ENCODE measurements at regions not wholly inside any gene's neighbourhood (a gene's known extent, or its start where the extent isn't known, plus 50 kb on each side); places are given as distances from the start of the nearest gene placed in this dataset.

DNA sequence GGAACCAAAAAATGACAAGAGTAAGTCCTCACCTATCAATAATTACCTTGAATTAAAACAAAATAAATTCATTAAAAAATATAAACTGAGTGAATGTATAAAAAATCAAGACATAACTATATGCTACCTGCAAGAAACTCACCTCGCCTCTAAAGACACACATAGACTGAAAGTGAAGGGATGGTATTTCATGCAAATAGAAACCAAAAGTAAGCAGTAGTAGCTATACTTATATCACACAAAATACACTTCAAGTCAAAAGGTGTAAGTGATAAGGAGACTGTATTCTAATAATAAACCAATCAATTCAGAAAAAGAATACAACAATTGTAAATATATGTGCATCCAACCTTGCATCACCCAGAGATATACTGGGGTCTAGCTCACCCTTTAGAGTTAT, 332.6 kb downstream of the SH2D4B start:
- no peak for DNase-seq

DNA sequence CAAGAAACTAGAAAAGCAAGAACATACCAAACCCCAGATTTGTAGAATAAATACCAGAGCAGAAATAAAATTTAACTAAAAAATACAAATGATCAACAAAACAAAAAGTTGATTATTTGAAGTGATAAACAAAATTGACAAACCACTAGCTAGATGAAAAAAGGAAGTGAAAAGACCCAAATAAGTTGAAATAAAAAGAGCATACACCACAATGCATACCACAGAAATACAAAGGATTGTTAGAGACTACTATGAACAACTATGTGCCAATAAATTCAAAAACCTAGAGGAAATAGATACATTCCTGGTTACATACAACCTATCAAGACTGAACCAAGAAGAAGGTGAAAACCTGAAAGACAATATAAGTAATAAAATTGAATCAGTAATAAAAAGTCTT, 333.4 kb downstream of the SH2D4B start:
- no peak for DNase-seq

GRCh38 chr10:80878330-80878729, 340.6 kb downstream of the SH2D4B start:
- no peak for DNase-seq

GRCh38 chr10:80890146-80890545, 352.4 kb downstream of the SH2D4B start:
- DNase-seq, result no peak

- no peak for DNase-seq
These were observed 355.6 kb downstream of the SH2D4B start for GRCh38 chr10:80893256-80893655.

- DNase-seq, result no peak
These were observed 356.6 kb downstream of the SH2D4B start for GRCh38 chr10:80894311-80894791.

- no peak for DNase-seq
These were observed 357.2 kb downstream of the SH2D4B start for GRCh38 chr10:80894797-80895467.

DNA sequence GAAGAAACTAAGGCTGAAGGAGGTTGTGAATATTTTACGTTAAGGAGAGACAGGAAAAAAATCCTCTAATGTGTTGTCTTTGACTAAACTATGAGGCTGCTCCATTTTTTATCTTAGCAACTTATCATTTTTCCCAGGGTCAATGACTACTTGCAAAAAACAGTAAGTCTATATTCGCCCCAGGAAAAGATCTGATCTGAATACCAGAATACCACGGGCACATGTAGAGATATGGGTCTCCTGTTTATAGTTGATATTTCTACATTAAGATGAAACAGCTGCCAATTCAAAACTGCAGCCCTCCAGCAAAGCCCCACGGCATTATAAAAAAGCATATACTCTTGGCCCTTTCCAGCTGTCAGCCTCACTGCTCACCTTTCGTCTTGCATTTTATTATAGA, 358.4 kb downstream of the SH2D4B start:
- DNase-seq, result no peak

DNA sequence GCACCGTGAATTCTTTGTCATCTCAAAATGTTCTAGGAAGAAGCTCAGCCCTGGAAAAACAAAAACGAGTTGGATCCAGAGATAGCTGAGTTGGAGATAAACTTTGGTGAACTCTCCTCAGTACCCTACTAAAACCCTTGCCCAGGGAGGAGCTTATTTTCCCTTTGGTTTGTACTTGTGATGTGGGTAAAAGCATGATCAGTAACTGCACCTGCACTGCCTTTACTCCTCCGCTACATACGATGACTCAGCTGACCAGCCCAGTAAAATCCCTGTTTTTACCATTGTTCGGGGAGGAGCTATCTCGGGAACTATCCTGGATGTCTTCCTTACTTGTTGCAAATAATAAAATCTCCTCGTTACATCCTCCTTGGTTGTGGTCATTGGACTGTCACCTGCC, 359.3 kb downstream of the SH2D4B start:
- no peak for DNase-seq

DNA sequence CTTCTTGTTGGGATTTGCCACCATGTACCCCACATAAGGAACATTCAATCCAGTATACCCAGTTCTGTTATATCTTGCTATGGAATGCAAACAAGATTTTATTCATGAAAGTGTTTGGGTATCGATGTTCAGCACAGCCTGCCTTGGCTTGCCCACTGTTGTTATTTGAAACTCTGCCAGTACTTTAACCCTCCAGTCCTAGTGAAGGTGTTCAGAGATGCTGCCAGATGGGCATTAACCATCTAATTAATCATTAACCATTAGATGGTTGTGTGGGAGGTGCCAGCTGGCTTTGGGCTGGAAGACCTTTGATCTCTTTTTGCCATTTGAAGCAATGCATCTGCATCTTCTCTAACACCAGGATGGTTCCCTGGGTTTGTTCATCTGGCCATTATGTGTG, 363.0 kb downstream of the SH2D4B start:
- DNase-seq, result no peak

GRCh38 chr10:80908611-80909010, 370.9 kb downstream of the SH2D4B start:
- no peak for DNase-seq

DNA sequence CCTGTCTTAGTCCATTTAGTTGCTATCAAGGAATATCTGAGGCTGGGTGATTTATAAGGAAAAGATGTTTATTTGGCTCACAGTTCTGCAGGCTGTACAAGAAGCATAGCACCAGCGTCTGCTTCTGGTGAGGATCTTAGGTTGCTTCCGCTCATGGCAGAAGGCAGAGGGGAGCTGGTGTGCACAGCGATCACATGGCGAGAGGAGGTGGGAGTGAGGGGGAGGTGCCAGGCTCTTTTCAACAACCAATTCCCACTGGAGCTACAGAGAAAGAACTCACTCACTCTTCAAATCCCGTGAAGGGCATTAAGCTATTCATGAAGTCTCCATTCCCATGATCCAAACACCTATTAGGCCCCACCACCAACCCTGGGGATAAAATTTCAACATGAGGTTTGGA, 371.6 kb downstream of the SH2D4B start:
- no peak for DNase-seq

- DNase-seq, result no peak
These were observed 379.9 kb downstream of the SH2D4B start for GRCh38 chr10:80917636-80918035.

- no peak for DNase-seq
These were observed 383.3 kb downstream of the SH2D4B start for GRCh38 chr10:80921032-80921431.

DNA sequence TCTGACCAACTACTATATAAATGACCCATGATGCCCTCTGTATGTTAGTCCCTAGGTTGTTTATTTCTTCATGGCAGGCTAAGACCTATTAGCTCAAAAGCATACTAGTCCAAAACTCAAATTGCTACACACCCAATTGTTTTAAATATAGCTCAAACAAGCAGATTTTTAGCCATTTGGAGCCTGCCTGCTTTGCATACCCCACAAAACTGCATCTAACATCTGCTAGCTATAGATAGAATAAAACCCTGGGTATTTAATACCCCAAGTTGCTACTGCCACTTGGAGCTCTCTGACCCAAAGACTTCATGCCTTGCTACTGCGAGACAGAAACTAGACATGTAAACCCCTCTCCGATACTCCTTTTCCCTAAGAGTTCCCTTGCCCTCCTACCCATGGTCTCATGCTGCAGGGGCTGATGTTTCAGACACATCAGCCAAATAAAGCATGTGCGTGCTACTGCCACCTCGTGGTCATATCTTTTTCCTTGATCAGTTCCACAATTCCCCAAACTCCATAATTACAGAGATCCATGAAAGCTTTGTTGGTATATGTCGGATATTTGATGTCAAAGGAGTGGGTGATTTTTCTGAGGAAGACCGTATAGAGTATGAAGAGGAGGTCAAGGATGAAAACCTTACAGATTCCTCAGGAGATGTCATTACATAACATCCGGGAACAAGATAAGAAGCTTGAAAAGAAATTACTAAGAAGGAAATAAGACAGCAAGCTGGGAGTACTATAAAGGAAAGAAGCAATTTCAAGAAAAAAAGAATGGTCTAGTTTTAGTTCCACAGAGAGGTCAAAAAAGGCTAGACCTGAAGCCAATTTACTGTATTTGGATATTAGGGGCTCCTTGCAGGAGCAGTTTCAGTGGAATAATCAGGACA, 386.6 kb downstream of the SH2D4B start:
- DNase-seq, result peak; percentile 18 to 32

- no peak for DNase-seq
These were observed 389.8 kb downstream of the SH2D4B start for GRCh38 chr10:80927419-80928078.

GRCh38 chr10:80938903-80939302, 401.2 kb downstream of the SH2D4B start:
- DNase-seq, result no peak

GRCh38 chr10:80945264-80945880, 407.7 kb downstream of the SH2D4B start:
- DNase-seq, result no peak

GRCh38 chr10:80946073-80946472, 408.4 kb downstream of the SH2D4B start:
- DNase-seq, result no peak

GRCh38 chr10:80946957-80947726, 409.4 kb downstream of the SH2D4B start:
- DNase-seq, result no peak

DNA sequence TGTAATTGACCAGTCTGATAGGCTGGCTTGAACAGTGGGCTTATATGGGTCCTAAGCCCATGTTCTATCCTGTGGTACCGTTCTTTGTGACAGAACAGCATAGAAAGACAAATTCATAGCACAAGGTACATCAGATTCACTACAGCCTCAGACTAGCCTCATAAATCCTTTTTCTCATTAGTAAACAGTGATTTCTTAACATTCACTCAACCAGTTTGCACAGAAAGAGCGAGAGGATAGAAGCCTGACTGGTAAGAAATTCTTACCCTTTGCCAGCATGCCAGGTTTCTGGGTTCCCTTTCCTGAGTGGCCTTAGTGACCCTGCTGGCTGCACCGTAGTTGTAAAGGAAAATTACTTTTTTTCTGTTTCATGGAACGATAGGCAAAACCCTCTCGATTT, 412.1 kb downstream of the SH2D4B start:
- DNase-seq, result no peak

GRCh38 chr10:80952436-80952835, 414.7 kb downstream of the SH2D4B start:
- no peak for DNase-seq

Data from stimulated activated CD4-positive, alpha-beta T cell treated with anti-CD3 and anti-CD28 coated beads, Interleukin-2, amount 100 ng/mL, for 24 hours (primary cell).